Globus pallidus (tissue), 1 donor: ENCODE measurements at regions not wholly inside any gene's neighbourhood (a gene's known extent, or its start where the extent isn't known, plus 50 kb on each side); places are given as distances from the start of the nearest gene placed in this dataset.
A peak's percentile ranks its signal among the peaks of the same experiment; 100 is the strongest.

Experiments
- DNase-seq: peaks from one replicate; pipeline ENCODE4 v3.0.0-alpha.2; 2015; ENCODE audit warnings: low spot score

- no peak for DNase-seq
These were observed 51.0 kb upstream of the MKRN3 start for GRCh38 chr15:23514484-23514883.

GRCh38 chr15:23506762-23507161 lies 58.7 kb upstream of the MKRN3 start:
- DNase-seq = no peak

GRCh38 chr15:23503980-23504379 lies 56.9 kb upstream of the GOLGA6L2 start:
- no peak for DNase-seq

- no peak for DNase-seq
These were observed 56.5 kb upstream of the GOLGA6L2 start for GRCh38 chr15:23503576-23503975.

GRCh38 chr15:23497710-23498111 lies 50.7 kb upstream of the GOLGA6L2 start:
- peak; percentile 42 for DNase-seq
